Ectodermal cell (in vitro differentiated cells): ENCODE measurements at regions not wholly inside any gene's neighbourhood (a gene's known extent, or its start where the extent isn't known, plus 50 kb on each side); places are given as distances from the start of the nearest gene placed in this dataset.

Experiments used
- H3K27ac ChIP-seq: 2 replicates; pipeline ENCODE4 v1.7.0; 2013; ENCODE audit warnings: mild to moderate bottlenecking, low read depth, low read length; ENCODE audit not compliant: insufficient read depth, poor library complexity, severe bottlenecking
- H3K27me3 ChIP-seq: 2 replicates; pipeline ENCODE4 v1.7.0; 2013; ENCODE audit warnings: mild to moderate bottlenecking, low read length; ENCODE audit not compliant: insufficient read depth, control insufficient read depth, poor library complexity, severe bottlenecking
- H3K36me3 ChIP-seq: one replicate; pipeline ENCODE4 v1.7.0; 2013; ENCODE audit warnings: low read length; ENCODE audit not compliant: control insufficient read depth, insufficient read depth
- H3K4me1 ChIP-seq: one replicate; pipeline ENCODE4 v1.7.0; 2013; ENCODE audit warnings: low read length; ENCODE audit not compliant: control insufficient read depth, insufficient read depth
- H3K4me3 ChIP-seq: 2 replicates; pipeline ENCODE4 v1.7.0; 2013; ENCODE audit warnings: low read depth, low read length, control low read depth; ENCODE audit not compliant: insufficient read depth
- H3K9me3 ChIP-seq: 2 replicates; pipeline ENCODE4 v1.7.0; 2013; ENCODE audit warnings: mild to moderate bottlenecking, low read length, moderate library complexity; ENCODE audit not compliant: control insufficient read depth
- WGBS, 2 experiments: methylation state at CpG; one replicate each; pipeline ENCODE4 v1.1.7; 2013; ENCODE audit warnings: missing lambda C conversion rate in 2 of 2; 5-methylcytosine and 5-hydroxymethylcytosine counted together

GRCh38 chr6:145044641-145045246, 690.6 kb downstream of the EPM2A start:
- H3K27ac ChIP-seq, result no peak overlapping the region
- H3K36me3 ChIP-seq, result no peaks in the 10 kb centered on the region
- no peaks in the 10 kb centered on the region for H3K9me3 ChIP-seq
- no peaks in the 10 kb centered on the region for H3K27me3 ChIP-seq
- H3K4me1 ChIP-seq, result no peaks in the 10 kb centered on the region
- no peak overlapping the region for H3K4me3 ChIP-seq
- 54 to 56% methylated on average over 3 of the region's 3 CpGs for WGBS, 2 experiments

GRCh38 chr6:145045582-145045981, 689.7 kb downstream of the EPM2A start:
- Histone ChIP-seq H3K27me3 (no peaks in the 10 kb centered on the region), H3K4me3 (no peak overlapping the region), H3K27ac (no peak overlapping the region), H3K36me3 (no peaks in the 10 kb centered on the region), H3K9me3 (no peaks in the 10 kb centered on the region), H3K4me1 (no peaks in the 10 kb centered on the region)

- H3K27ac ChIP-seq, result no peak overlapping the region
- no peaks in the 10 kb centered on the region for H3K36me3 ChIP-seq
- H3K9me3 ChIP-seq, result no peaks in the 10 kb centered on the region
- H3K4me3 ChIP-seq, result no peak overlapping the region
- WGBS, 2 experiments, result 86 to 100% methylated on average over 1 to 3 of the region's 4 CpGs
- no peaks in the 10 kb centered on the region for H3K4me1 ChIP-seq
- no peaks in the 10 kb centered on the region for H3K27me3 ChIP-seq
Observed at GRCh38 chr6:145047891-145048290, 687.4 kb downstream of the EPM2A start.

GRCh38 chr6:145051661-145052060, 683.7 kb downstream of the EPM2A start:
- H3K27ac ChIP-seq, result no peak overlapping the region
- 93 to 96% methylated on average over 2 of the region's 2 CpGs for WGBS, 2 experiments
- H3K27me3 ChIP-seq, result no peaks in the 10 kb centered on the region
- no peaks in the 10 kb centered on the region for H3K4me1 ChIP-seq
- no peak overlapping the region for H3K4me3 ChIP-seq
- H3K36me3 ChIP-seq, result no peaks in the 10 kb centered on the region
- H3K9me3 ChIP-seq, result no peaks in the 10 kb centered on the region

- H3K27ac ChIP-seq, result no peak overlapping the region
- WGBS, 2 experiments, result 87 to 92% methylated on average over 1 of the region's 1 CpG
- H3K36me3 ChIP-seq, result no peaks in the 10 kb centered on the region
- no peaks in the 10 kb centered on the region for H3K9me3 ChIP-seq
- no peaks in the 10 kb centered on the region for H3K4me1 ChIP-seq
- no peak overlapping the region for H3K4me3 ChIP-seq
- no peaks in the 10 kb centered on the region for H3K27me3 ChIP-seq
Observed at GRCh38 chr6:145055567-145055966, 679.8 kb downstream of the EPM2A start.

- WGBS, 2 experiments, result 79 to 97% methylated on average over 1 of the region's 1 CpG
- H3K4me1 ChIP-seq, result no peaks in the 10 kb centered on the region
Observed at GRCh38 chr6:145060714-145061113, 674.6 kb downstream of the EPM2A start.

GRCh38 chr6:145063091-145063490, 672.2 kb downstream of the EPM2A start:
- H3K36me3 ChIP-seq, result no peaks in the 10 kb centered on the region
- H3K9me3 ChIP-seq, result no peaks in the 10 kb centered on the region
- H3K4me3 ChIP-seq, result no peak overlapping the region
- no peaks in the 10 kb centered on the region for H3K4me1 ChIP-seq
- H3K27ac ChIP-seq, result no peak overlapping the region
- no peaks in the 10 kb centered on the region for H3K27me3 ChIP-seq

More at GRCh38 chr6:145060714-145061113, 674.6 kb downstream of the EPM2A start:
- Histone ChIP-seq H3K4me3 (no peak overlapping the region), H3K27me3 (no peaks in the 10 kb centered on the region), H3K27ac (no peak overlapping the region), H3K9me3 (no peaks in the 10 kb centered on the region), H3K36me3 (no peaks in the 10 kb centered on the region)

- Histone ChIP-seq H3K27me3 (no peaks in the 10 kb centered on the region), H3K9me3 (no peaks in the 10 kb centered on the region), H3K4me3 (no peak overlapping the region), H3K36me3 (no peaks in the 10 kb centered on the region), H3K27ac (no peak overlapping the region), H3K4me1 (no peaks in the 10 kb centered on the region)
Observed at GRCh38 chr6:145067430-145067829, 667.9 kb downstream of the EPM2A start.

- no peaks in the 10 kb centered on the region for H3K27me3 ChIP-seq
- H3K4me1 ChIP-seq, result no peaks in the 10 kb centered on the region
- H3K36me3 ChIP-seq, result no peaks in the 10 kb centered on the region
- H3K27ac ChIP-seq, result no peak overlapping the region
- H3K4me3 ChIP-seq, result no peak overlapping the region
- H3K9me3 ChIP-seq, result no peaks in the 10 kb centered on the region
Observed at GRCh38 chr6:145068577-145068976, 666.7 kb downstream of the EPM2A start.

- no peaks in the 10 kb centered on the region for H3K36me3 ChIP-seq
- WGBS, 2 experiments, result 88 to 98% methylated on average over 2 of the region's 2 CpGs
- H3K27me3 ChIP-seq, result no peaks in the 10 kb centered on the region
- H3K27ac ChIP-seq, result no peak overlapping the region
- no peak overlapping the region for H3K4me3 ChIP-seq
- H3K4me1 ChIP-seq, result no peaks in the 10 kb centered on the region
- no peaks in the 10 kb centered on the region for H3K9me3 ChIP-seq
Observed at GRCh38 chr6:145069966-145070365, 665.4 kb downstream of the EPM2A start.

GRCh38 chr6:145070791-145071190, 664.5 kb downstream of the EPM2A start:
- H3K27ac ChIP-seq, result no peak overlapping the region
- no peak overlapping the region for H3K4me3 ChIP-seq
- H3K4me1 ChIP-seq, result no peaks in the 10 kb centered on the region
- 92% methylated on average over 2 of the region's 2 CpGs for WGBS, 2 experiments
- H3K27me3 ChIP-seq, result no peaks in the 10 kb centered on the region
- H3K36me3 ChIP-seq, result no peaks in the 10 kb centered on the region
- H3K9me3 ChIP-seq, result no peaks in the 10 kb centered on the region
